Endothelial cell of umbilical vein (primary cell): ENCODE measurements at regions not wholly inside any gene's neighbourhood (a gene's known extent, or its start where the extent isn't known, plus 50 kb on each side); places are given as distances from the start of the nearest gene placed in this dataset.

ENCODE experiments used
- BruUV-seq: library from RNA; stranded (reverse); fragments of 400-500 nt; replicated peaks from 2 replicates; lab custom pipeline; 2021; lab: Mats Ljungman, UMichigan
- CTCF ChIA-PET: fragments of 300-600, 350-600 bp; sonication (Branson Sonifier 250); formaldehyde crosslinking; loops from one replicate; lab custom pipeline; 2021; ENCODE audit warnings: antibody characterized with exemption, inconsistent platforms; lab: Charles Lee
- POLR2A ChIA-PET: fragments of 300-600, 350-600 bp; sonication (Branson Sonifier 250); formaldehyde crosslinking; loops from one replicate; lab custom pipeline; 2021; ENCODE audit warnings: antibody characterized with exemption, inconsistent platforms; lab: Charles Lee
- DNase-seq: peaks from one replicate; pipeline ENCODE4 v3.0.0-alpha.2; 2011; ENCODE audit warnings: low read depth, low spot score
- FAIRE-seq: peaks from 2 replicates; lab custom pipeline; 2011; peaks lifted over from hg19 to GRCh38; lab: Jason Lieb, UNC
- H2AFZ ChIP-seq: 2 replicates; pipeline ENCODE4 v1.6.0; 2012; ENCODE audit warnings: low read depth, low read length, control low read depth, inconsistent platforms
- H3K27ac ChIP-seq: 2 replicates; pipeline ENCODE4 v1.5.1; 2011; ENCODE audit warnings: low read depth, mild to moderate bottlenecking, control low read depth, low read length, moderate library complexity; ENCODE audit not compliant: insufficient read depth
- H3K27me3 ChIP-seq, 2 experiments: 2 replicates each; pipeline versions ENCODE4 v1.6.0 to v1.6.1; 2011; ENCODE audit warnings: low read length in 2 of 2, mixed read lengths in 1 of 2; ENCODE audit not compliant: control insufficient read depth in 2 of 2, insufficient read depth in 2 of 2
- H3K36me3 ChIP-seq, 2 experiments: 2 replicates in 1 of 2; 3 replicates in 1 of 2; pipeline ENCODE4 v1.5.1; 2011; ENCODE audit warnings: low read length in 2 of 2, mild to moderate bottlenecking in 1 of 2, moderate library complexity in 1 of 2; ENCODE audit not compliant: control insufficient read depth in 2 of 2, insufficient read depth in 2 of 2; ENCODE audit errors: extremely low read depth in 1 of 2
- H3K4me1 ChIP-seq: 3 replicates; pipeline ENCODE4 v1.5.1; 2011; ENCODE audit warnings: mild to moderate bottlenecking, low read length; ENCODE audit not compliant: control insufficient read depth, insufficient read depth; ENCODE audit errors: extremely low read depth
- H3K4me2 ChIP-seq: 2 replicates; pipeline ENCODE4 v1.6.1; 2011; ENCODE audit warnings: low read length, control low read depth, mixed read lengths; ENCODE audit not compliant: insufficient read depth
- H3K4me3 ChIP-seq, 3 experiments: fragments of 200-600 bp in 1 of 3; sonication (generic), shearing (Covaris generic) in 1 of 3; replicated peaks in 1 of 3; 2 replicates each; pipeline ENCODE4 v1.5.1; 2011 to 2016; ENCODE audit warnings: control low read depth in 3 of 3, low read length in 3 of 3, mild to moderate bottlenecking in 2 of 3, inconsistent platforms in 1 of 3, low read depth in 1 of 3, moderate library complexity in 1 of 3; ENCODE audit not compliant: insufficient read depth in 1 of 3
- H3K79me2 ChIP-seq: 2 replicates; pipeline ENCODE4 v1.6.0; 2012; ENCODE audit warnings: low read length, inconsistent platforms; ENCODE audit not compliant: control insufficient read depth, insufficient read depth
- H3K9ac ChIP-seq: replicated peaks from 2 replicates; pipeline ENCODE3; 2011; ENCODE audit warnings: low read length, control low read depth; ENCODE audit not compliant: insufficient read depth; ENCODE audit errors: extremely low read depth
- H3K9me1 ChIP-seq: replicated peaks from 3 replicates; pipeline ENCODE4 v1.6.0; 2011; ENCODE audit warnings: mild to moderate bottlenecking, low read length; ENCODE audit not compliant: control insufficient read depth, insufficient read depth; ENCODE audit errors: extremely low read depth
- H3K9me3 ChIP-seq: replicated peaks from 2 replicates; pipeline ENCODE4 v1.5.1; 2012; ENCODE audit warnings: low read length, inconsistent platforms; ENCODE audit not compliant: control insufficient read depth, insufficient read depth
- H4K20me1 ChIP-seq: replicated peaks from 2 replicates; pipeline ENCODE3; 2011; ENCODE audit warnings: mild to moderate bottlenecking, low read length; ENCODE audit not compliant: control insufficient read depth, insufficient read depth; ENCODE audit errors: extremely low read depth
- EZH2 ChIP-seq: IDR thresholded peaks from 2 replicates; pipeline ENCODE4 v1.6.1; 2012; ENCODE audit warnings: borderline replicate concordance, low read depth, mild to moderate bottlenecking, moderate library complexity, low read length, inconsistent platforms; ENCODE audit not compliant: severe bottlenecking
- FOS ChIP-seq: IDR thresholded peaks from 2 replicates; pipeline ENCODE4 v1.6.1; 2011; ENCODE audit warnings: mild to moderate bottlenecking, low read length, moderate library complexity, borderline replicate concordance; ENCODE audit not compliant: insufficient read depth
- GATA2 ChIP-seq: IDR thresholded peaks from 2 replicates; pipeline ENCODE4 v1.7.0; 2011; ENCODE audit warnings: low read depth, mild to moderate bottlenecking, moderate library complexity, mixed read lengths, low read length; ENCODE audit not compliant: insufficient read length, insufficient read depth
- JUN ChIP-seq: IDR thresholded peaks from 2 replicates; pipeline ENCODE4 v1.6.1; 2011; ENCODE audit warnings: borderline replicate concordance, low read depth; ENCODE audit not compliant: insufficient read length, insufficient read depth
- MAX ChIP-seq: IDR thresholded peaks from 2 replicates; pipeline ENCODE4 v1.6.1; 2011; ENCODE audit not compliant: insufficient read depth, insufficient read length
- MYC ChIP-seq: IDR thresholded peaks from one replicate; pipeline ENCODE4 v1.6.1; 2011; ENCODE audit warnings: mild to moderate bottlenecking, low read depth, low read length
- POLR2A ChIP-seq: IDR thresholded peaks from 2 replicates; pipeline ENCODE4 v1.6.1; 2012; ENCODE audit warnings: low read depth, mild to moderate bottlenecking, control low read depth, low read length
- POLR2AphosphoS5 ChIP-seq: IDR thresholded peaks from 2 replicates; pipeline ENCODE4 v1.6.1; 2012; ENCODE audit warnings: low read depth, mild to moderate bottlenecking, control low read depth, low read length, moderate library complexity; ENCODE audit not compliant: insufficient read depth
- dilution Hi-C: fragments of 300-500 bp; cut with MboI; formaldehyde crosslinking; loops from one replicate; pipeline ENCODE4 v1.15.0; 2019; ENCODE audit warnings: low sequenced_read_pairs; ENCODE audit not compliant: extremely low pct_ligation_motif_present
- intact Hi-C: fragments of 100-400 bp; cut with micrococcal nuclease; formaldehyde crosslinking; loops from one replicate; pipeline ENCODE4 v1.10.0; 2022
- TF ChIP-seq, protein P1 (sequence below), 2 donors: IDR thresholded peaks; 1 replicate in 1 of 2; 2 replicates in 1 of 2; pipeline ENCODE4 v1.5.1; 2011; ENCODE audit warnings: low read length in 2 of 2, mild to moderate bottlenecking in 2 of 2, moderate library complexity in 2 of 2, control low read depth in 1 of 2, inconsistent platforms in 1 of 2, low read depth in 1 of 2; ENCODE audit not compliant: insufficient read depth in 1 of 2; ENCODE audit errors: extremely low read depth in 1 of 2

DNA sequence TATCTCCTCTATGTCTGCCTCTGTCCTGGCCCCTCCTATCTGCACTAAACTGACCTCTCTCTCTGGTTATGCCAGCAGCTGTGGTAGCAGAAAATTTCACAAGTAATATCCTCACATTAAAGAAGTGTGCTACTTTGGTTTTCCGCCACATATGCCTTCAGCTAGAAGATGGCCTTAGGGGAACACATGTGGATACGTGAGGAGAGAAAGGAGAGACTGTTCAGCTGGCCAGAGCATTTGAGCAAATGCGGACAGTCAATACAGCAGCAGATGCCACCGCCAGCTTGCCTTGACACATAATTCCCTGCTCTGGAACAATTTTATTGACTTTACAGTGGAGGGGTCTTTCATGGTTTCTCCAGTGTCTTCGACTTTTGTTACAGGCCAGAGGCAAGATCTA lies 434.6 kb downstream of the TAF11L14 start:
- no peak overlapping the region for H3K4me3 ChIP-seq
- FAIRE-seq, result no peak
- H3K27ac ChIP-seq, result no peak overlapping the region
- intact Hi-C loops (no loop called here), dilution Hi-C loops (no loop called here)
- DNase-seq, result no peak
- H2AFZ ChIP-seq, result no peak overlapping the region
- H4K20me1 ChIP-seq, result no peaks in the 10 kb centered on the region
- TF ChIP-seq MYC (no peak), POLR2AphosphoS5 (no peak), MAX (no peak), FOS (no peak), GATA2 (no peak), JUN (no peak), EZH2 (no peak), POLR2A (no peak)
- TF ChIP-seq, protein P1, sequence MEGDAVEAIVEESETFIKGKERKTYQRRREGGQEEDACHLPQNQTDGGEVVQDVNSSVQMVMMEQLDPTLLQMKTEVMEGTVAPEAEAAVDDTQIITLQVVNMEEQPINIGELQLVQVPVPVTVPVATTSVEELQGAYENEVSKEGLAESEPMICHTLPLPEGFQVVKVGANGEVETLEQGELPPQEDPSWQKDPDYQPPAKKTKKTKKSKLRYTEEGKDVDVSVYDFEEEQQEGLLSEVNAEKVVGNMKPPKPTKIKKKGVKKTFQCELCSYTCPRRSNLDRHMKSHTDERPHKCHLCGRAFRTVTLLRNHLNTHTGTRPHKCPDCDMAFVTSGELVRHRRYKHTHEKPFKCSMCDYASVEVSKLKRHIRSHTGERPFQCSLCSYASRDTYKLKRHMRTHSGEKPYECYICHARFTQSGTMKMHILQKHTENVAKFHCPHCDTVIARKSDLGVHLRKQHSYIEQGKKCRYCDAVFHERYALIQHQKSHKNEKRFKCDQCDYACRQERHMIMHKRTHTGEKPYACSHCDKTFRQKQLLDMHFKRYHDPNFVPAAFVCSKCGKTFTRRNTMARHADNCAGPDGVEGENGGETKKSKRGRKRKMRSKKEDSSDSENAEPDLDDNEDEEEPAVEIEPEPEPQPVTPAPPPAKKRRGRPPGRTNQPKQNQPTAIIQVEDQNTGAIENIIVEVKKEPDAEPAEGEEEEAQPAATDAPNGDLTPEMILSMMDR (IDR thresholded peaks at IDR 0.05; ENCODE audit: extremely low read depth in 1 of 2, insufficient read depth in 1 of 2, low read depth in 1 of 2, low read length in 2 of 2), result no peak
- no peak overlapping the region for H3K9ac ChIP-seq
- H3K4me1 ChIP-seq, result no peaks in the 10 kb centered on the region
- no TSS peak for BruUV-seq
- H3K9me1 ChIP-seq, result no peaks in the 10 kb centered on the region
- POLR2A ChIA-PET, result no interaction called here
- H3K4me2 ChIP-seq, result no peak overlapping the region
- CTCF ChIA-PET, result no interaction called here
- H3K9me3 ChIP-seq, result no peaks in the 10 kb centered on the region
- H3K36me3 ChIP-seq, result no peaks in the 10 kb centered on the region
- H3K27me3 ChIP-seq, result no peaks in the 10 kb centered on the region
- no peaks in the 10 kb centered on the region for H3K79me2 ChIP-seq
